GM13976 (cell line): ENCODE measurements at regions not wholly inside any gene's neighbourhood (a gene's known extent, or its start where the extent isn't known, plus 50 kb on each side); places are given as distances from the start of the nearest gene placed in this dataset.

Experiments
- DNase-seq: peaks from one replicate; pipeline ENCODE4 v3.0.0; 2012; ENCODE audit warnings: low spot score
- CTCF ChIP-seq: IDR thresholded peaks from 2 replicates; pipeline ENCODE4 v1.5.1; 2012; ENCODE audit warnings: borderline replicate concordance, mild to moderate bottlenecking; ENCODE audit not compliant: insufficient read depth; ENCODE audit errors: extremely low read depth, missing control alignments, control extremely low read depth
- in situ Hi-C: fragments of 300-500 bp; cut with MboI; formaldehyde crosslinking; loops from one replicate; pipeline ENCODE4 v1.12.0; 2022; ENCODE audit warnings: low sequenced_read_pairs, mixed read lengths, inconsistent platforms; ENCODE audit not compliant: unreplicated experiment

DNA sequence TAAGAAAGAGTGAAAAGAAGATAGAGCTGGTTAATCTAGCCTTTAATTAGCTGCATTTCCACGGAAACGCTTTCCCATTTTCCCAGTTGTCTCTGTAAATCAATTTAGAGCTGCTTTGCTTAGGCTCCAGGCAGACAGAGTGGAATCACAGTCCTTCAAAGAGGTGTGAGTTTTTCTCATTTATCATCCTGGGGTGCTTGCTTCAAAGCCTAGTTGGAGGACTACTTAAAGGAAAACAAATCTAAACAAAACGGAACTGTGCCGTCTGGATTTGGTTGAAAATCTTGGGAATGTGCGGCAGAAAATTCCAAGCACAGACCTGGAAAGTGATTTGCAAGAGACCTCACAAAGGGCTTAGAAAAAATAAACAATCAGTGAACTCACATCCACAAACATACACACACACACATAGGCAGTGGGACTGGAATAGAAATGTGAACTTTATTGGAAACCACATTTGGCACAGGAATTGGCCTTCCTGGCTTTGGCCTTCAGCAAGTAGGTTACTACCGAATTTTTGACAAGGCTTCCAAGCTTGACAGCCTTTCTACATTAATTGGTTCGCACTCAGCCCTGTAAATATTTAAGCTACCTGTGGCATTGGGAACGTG lies 235.2 kb upstream of the SLC24A2 start:
- in situ Hi-C loops = no loop called here
- no peak for TF ChIP-seq CTCF
- no peak for DNase-seq

DNA sequence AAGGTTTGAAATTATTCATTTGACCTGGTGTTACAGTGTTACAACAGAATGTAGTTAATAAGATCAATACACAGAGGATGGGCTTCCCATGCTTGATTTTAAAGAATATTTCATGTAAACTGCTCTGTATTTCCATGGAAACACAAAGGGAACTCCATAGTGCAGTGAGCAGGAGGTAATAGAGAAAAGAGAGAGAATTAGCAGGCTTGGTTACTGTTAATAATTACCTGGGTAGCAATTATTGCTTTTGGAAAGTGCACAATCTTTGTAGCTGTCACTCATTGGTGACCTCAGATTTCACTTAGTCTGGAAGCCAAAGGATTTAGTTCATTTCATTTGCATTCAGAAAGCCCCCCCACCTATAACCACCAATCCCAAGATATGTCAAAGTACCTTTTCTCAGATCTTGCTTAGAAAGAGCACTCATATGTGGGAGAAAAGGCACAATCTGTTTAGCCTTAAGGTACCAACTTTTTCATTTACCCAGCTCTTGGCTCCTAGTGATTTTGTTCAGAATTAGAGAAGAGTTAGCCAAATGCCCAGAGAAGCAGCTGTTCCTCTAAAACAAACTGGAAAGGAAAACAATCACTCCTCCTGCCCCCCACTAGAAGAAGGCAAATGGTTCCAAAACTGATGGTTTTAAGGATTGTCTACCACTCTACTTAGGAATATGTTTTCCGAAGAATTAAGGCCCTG lies 234.5 kb upstream of the SLC24A2 start:
- no peak for DNase-seq
- in situ Hi-C loops = no loop called here
- no peak for TF ChIP-seq CTCF

DNA sequence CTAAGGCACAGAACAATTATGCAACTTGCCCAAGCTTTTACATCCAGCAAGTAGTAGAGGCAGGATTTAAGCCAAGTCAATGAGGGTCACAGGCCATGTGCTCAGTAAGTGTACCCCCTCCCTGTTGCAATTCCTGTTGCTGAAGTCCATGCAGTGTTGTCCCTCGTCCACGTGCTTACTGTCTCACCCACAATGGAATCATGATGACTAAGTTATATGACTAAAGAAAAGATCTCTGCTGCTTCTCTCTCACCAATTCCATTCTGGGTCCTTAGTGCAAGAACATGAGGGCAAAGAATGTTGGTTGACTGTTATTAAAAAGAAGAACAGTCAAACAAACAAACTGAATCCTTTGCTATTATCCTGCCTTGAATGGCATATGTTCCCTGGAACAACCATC lies 233.6 kb upstream of the SLC24A2 start:
- no peak for DNase-seq
- in situ Hi-C loops = no loop called here
- no peak for TF ChIP-seq CTCF

DNA sequence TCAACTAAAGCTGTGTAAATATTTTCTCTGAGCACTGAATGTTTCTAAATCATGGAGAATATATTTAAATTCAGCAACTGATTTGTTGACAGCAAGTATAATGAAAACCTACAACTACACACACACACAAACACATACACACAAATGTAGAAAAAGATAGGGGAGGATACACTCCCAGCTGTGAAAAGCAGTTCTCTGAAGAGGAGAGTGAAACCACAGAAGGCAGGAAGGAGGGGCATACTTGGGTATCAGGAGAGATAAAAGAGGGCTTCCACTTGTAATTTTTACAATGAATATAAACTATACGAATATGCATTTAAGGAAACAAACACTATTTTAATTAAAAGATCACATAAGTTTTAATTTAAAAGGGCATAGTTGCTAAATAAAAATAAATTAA lies 227.8 kb upstream of the SLC24A2 start:
- in situ Hi-C loops = no loop called here

GRCh38 chr9:20015427-20015931 lies 226.6 kb upstream of the SLC24A2 start:
- in situ Hi-C loops = no loop called here
- DNase-seq = no peak
- TF ChIP-seq CTCF = no peak

More for the DNA sequence above, 227.8 kb upstream of the SLC24A2 start:
- no peak for DNase-seq
- TF ChIP-seq CTCF = no peak

DNA sequence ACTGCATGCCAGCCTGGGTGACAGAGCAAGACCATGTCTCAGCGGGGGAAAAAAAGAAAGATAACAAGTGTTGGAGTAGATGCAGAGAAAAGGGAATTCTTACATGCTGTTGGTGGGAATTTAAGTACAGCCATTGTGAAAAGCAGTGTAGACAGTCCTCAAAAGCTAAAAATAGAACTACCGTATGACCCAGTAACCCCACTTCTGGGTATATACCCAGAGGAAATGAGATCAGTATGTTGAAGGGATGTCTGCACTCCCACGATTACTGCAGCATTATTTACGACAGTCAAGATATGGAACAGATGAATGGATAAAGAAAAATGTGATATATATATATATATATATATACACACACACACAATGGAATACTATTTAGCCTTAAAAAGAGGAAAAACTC lies 225.3 kb upstream of the SLC24A2 start:
- no peak for DNase-seq
- in situ Hi-C loops = no loop called here
- no peak for TF ChIP-seq CTCF
